ENCODE measurements at regions not wholly inside any gene's neighbourhood (a gene's known extent, or its start where the extent isn't known, plus 50 kb on each side); places are given as distances from the start of the nearest gene placed in this dataset.

GRCh38 chr2:10499275-10499907 lies 51.3 kb upstream of the ODC1 start:
- TF ChIP-seq TCF12 (IDR thresholded peaks at IDR 0.05) = no peak
- TF ChIP-seq USF2 (IDR thresholded peaks at IDR 0.05; ENCODE audit: borderline replicate concordance, low read depth, low read length) = no peak
- TF ChIP-seq RAD21 (IDR thresholded peaks at IDR 0.05; ENCODE audit: low read length) = no peak
- TF ChIP-seq, protein P1, sequence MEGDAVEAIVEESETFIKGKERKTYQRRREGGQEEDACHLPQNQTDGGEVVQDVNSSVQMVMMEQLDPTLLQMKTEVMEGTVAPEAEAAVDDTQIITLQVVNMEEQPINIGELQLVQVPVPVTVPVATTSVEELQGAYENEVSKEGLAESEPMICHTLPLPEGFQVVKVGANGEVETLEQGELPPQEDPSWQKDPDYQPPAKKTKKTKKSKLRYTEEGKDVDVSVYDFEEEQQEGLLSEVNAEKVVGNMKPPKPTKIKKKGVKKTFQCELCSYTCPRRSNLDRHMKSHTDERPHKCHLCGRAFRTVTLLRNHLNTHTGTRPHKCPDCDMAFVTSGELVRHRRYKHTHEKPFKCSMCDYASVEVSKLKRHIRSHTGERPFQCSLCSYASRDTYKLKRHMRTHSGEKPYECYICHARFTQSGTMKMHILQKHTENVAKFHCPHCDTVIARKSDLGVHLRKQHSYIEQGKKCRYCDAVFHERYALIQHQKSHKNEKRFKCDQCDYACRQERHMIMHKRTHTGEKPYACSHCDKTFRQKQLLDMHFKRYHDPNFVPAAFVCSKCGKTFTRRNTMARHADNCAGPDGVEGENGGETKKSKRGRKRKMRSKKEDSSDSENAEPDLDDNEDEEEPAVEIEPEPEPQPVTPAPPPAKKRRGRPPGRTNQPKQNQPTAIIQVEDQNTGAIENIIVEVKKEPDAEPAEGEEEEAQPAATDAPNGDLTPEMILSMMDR (IDR thresholded peaks at IDR 0.05) = no peak
- TF ChIP-seq IRF3 (IDR thresholded peaks at IDR 0.05; ENCODE audit: low read depth, low read length) = no peak
- TF ChIP-seq RFX5 (IDR thresholded peaks at IDR 0.05; ENCODE audit: low read length) = no peak
- TF ChIP-seq REST (IDR thresholded peaks at IDR 0.05; ENCODE audit: low read depth, low read length) = no peak
- TF ChIP-seq TEAD4 (IDR thresholded peaks at IDR 0.05; ENCODE audit: borderline replicate concordance, insufficient read depth) = no peak
- no peak for TF ChIP-seq SMC3 (IDR thresholded peaks at IDR 0.05; ENCODE audit: low read depth, low read length)
- TF ChIP-seq NRF1 (IDR thresholded peaks at IDR 0.05; ENCODE audit: low read depth, low read length) = no peak
- TF ChIP-seq POLR2AphosphoS5 (IDR thresholded peaks at IDR 0.05; ENCODE audit: low read depth, low read length) = no peak

All from SK-N-SH (cell line).